OCI-M1 (cell line): ENCODE measurements at regions not wholly inside any gene's neighbourhood (a gene's known extent, or its start where the extent isn't known, plus 50 kb on each side); places are given as distances from the start of the nearest gene placed in this dataset.
"Not testable (repeated sequence)": the region's sequence is repeated elsewhere in the genome, so short reads cannot be mapped to it uniquely, and the experiment has no call there.

Experiments used
- DNase-seq: peaks from one replicate; lab custom pipeline; 2025; lab: John Stamatoyannopoulos, UW

GRCh38 chr11:23484146-23484545 lies 623.9 kb upstream of the CCDC179 start:
- DNase-seq = not testable (repeated sequence)

- DNase-seq = not testable (repeated sequence)
Measured at GRCh38 chr11:23484618-23485017, 624.3 kb upstream of the CCDC179 start.

- no peak for DNase-seq
Measured at GRCh38 chr11:23490557-23491235, 630.4 kb upstream of the CCDC179 start.

GRCh38 chr11:23494981-23495380 lies 634.7 kb upstream of the CCDC179 start:
- no peak for DNase-seq

GRCh38 chr11:23496340-23496739 lies 636.1 kb upstream of the CCDC179 start:
- DNase-seq = no peak

- DNase-seq = peak; percentile 62
Measured at GRCh38 chr11:23497040-23497439, 636.8 kb upstream of the CCDC179 start.

- DNase-seq = no peak
Measured at GRCh38 chr11:23502389-23502788, 642.1 kb upstream of the CCDC179 start.

GRCh38 chr11:23502826-23503225 lies 642.6 kb upstream of the CCDC179 start:
- no peak for DNase-seq

GRCh38 chr11:23509023-23509422 lies 648.7 kb upstream of the CCDC179 start:
- no peak for DNase-seq

GRCh38 chr11:23509821-23510220 lies 649.5 kb upstream of the CCDC179 start:
- no peak for DNase-seq

GRCh38 chr11:23519194-23519593 lies 658.9 kb upstream of the CCDC179 start:
- DNase-seq = peak; percentile 28

GRCh38 chr11:23520226-23520960 lies 660.1 kb upstream of the CCDC179 start:
- no peak for DNase-seq

- DNase-seq = peak; percentile 54
Measured at GRCh38 chr11:23536907-23537306, 676.6 kb upstream of the CCDC179 start.

GRCh38 chr11:23539556-23539955 lies 679.3 kb upstream of the CCDC179 start:
- DNase-seq = no peak

- peak; percentile 84 for DNase-seq
Measured at GRCh38 chr11:23540101-23540561, 679.9 kb upstream of the CCDC179 start.

- no peak for DNase-seq
Measured at GRCh38 chr11:23542189-23542588, 681.9 kb upstream of the CCDC179 start.

GRCh38 chr11:23542816-23543215 lies 682.5 kb upstream of the CCDC179 start:
- DNase-seq = no peak

GRCh38 chr11:23543651-23544222 lies 683.5 kb upstream of the CCDC179 start:
- peak; percentile 40 for DNase-seq

GRCh38 chr11:23551706-23552105 lies 691.4 kb upstream of the CCDC179 start:
- DNase-seq = peak; percentile 41

- no peak for DNase-seq
Measured at GRCh38 chr11:23554002-23554401, 693.7 kb upstream of the CCDC179 start.

- no peak for DNase-seq
Measured at GRCh38 chr11:23555085-23555484, 694.8 kb upstream of the CCDC179 start.

- peak; percentile 23 for DNase-seq
Measured at GRCh38 chr11:23556163-23556750, 696.0 kb upstream of the CCDC179 start.

GRCh38 chr11:23563591-23563990 lies 703.3 kb upstream of the CCDC179 start:
- DNase-seq = no peak
